Breast epithelium (tissue), 3 donors: ENCODE measurements at regions not wholly inside any gene's neighbourhood (a gene's known extent, or its start where the extent isn't known, plus 50 kb on each side); places are given as distances from the start of the nearest gene placed in this dataset.

Experiments used
- CTCF ChIP-seq, 3 donors: fragments of 450-650 bp; IDR thresholded peaks; one replicate each; pipeline ENCODE4 v1.5.1; 2016 to 2017; ENCODE audit warnings: antibody characterized with exemption in 3 of 3, mild to moderate bottlenecking in 3 of 3, moderate library complexity in 3 of 3
- POLR2A ChIP-seq: fragments of 450-650 bp; IDR thresholded peaks from one replicate; pipeline ENCODE4 v1.6.1; 2016; ENCODE audit warnings: antibody characterized with exemption, mild to moderate bottlenecking, moderate library complexity
- POLR2AphosphoS5 ChIP-seq, 3 donors: sonication (generic); formaldehyde crosslinking; IDR thresholded peaks; one replicate each; pipeline ENCODE4 v1.6.1; 2017; ENCODE audit warnings: antibody characterized with exemption in 3 of 3

DNA sequence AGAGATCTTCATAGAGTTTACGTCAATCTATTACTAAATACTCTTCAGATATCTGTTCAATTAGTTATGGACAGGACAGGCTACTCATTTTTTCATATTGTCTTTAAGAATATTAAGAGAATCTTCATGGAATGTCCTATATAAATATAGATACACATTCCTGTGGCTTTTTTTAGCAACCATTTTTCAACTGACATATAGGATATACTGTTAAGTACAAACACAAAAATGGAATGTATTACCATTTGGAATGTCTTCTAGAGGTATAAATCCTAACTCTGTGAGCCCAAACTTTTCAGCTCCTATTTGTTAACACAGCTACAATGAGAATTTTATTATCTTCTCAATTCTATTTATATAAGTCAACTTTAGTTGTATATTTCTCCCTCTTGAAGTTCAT is 239.6 kb upstream of the DEFB112 start:
- no peak for TF ChIP-seq POLR2AphosphoS5 (IDR thresholded peaks at IDR 0.05)
- no peak for TF ChIP-seq CTCF (IDR thresholded peaks at IDR 0.05)
- no peak for TF ChIP-seq POLR2A
